Endothelial cell of umbilical vein (primary cell): ENCODE measurements at regions not wholly inside any gene's neighbourhood (a gene's known extent, or its start where the extent isn't known, plus 50 kb on each side); places are given as distances from the start of the nearest gene placed in this dataset.

Experiments used
- BruUV-seq: library from RNA; stranded (reverse); fragments of 400-500 nt; replicated peaks from 2 replicates; lab custom pipeline; 2021; lab: Mats Ljungman, UMichigan
- CTCF ChIA-PET: fragments of 300-600, 350-600 bp; sonication (Branson Sonifier 250); formaldehyde crosslinking; loops from one replicate; lab custom pipeline; 2021; ENCODE audit warnings: antibody characterized with exemption, inconsistent platforms; lab: Charles Lee
- POLR2A ChIA-PET: fragments of 300-600, 350-600 bp; sonication (Branson Sonifier 250); formaldehyde crosslinking; loops from one replicate; lab custom pipeline; 2021; ENCODE audit warnings: antibody characterized with exemption, inconsistent platforms; lab: Charles Lee
- DNase-seq: peaks from one replicate; pipeline ENCODE4 v3.0.0-alpha.2; 2011; ENCODE audit warnings: low read depth, low spot score
- FAIRE-seq: peaks from 2 replicates; lab custom pipeline; 2011; peaks lifted over from hg19 to GRCh38; lab: Jason Lieb, UNC
- H2AFZ ChIP-seq: 2 replicates; pipeline ENCODE4 v1.6.0; 2012; ENCODE audit warnings: low read depth, low read length, control low read depth, inconsistent platforms
- H3K27ac ChIP-seq: 2 replicates; pipeline ENCODE4 v1.5.1; 2011; ENCODE audit warnings: low read depth, mild to moderate bottlenecking, control low read depth, low read length, moderate library complexity; ENCODE audit not compliant: insufficient read depth
- H3K27me3 ChIP-seq, 2 experiments: 2 replicates each; pipeline versions ENCODE4 v1.6.0 to v1.6.1; 2011; ENCODE audit warnings: low read length in 2 of 2, mixed read lengths in 1 of 2; ENCODE audit not compliant: control insufficient read depth in 2 of 2, insufficient read depth in 2 of 2
- H3K36me3 ChIP-seq, 2 experiments: 2 replicates in 1 of 2; 3 replicates in 1 of 2; pipeline ENCODE4 v1.5.1; 2011; ENCODE audit warnings: low read length in 2 of 2, mild to moderate bottlenecking in 1 of 2, moderate library complexity in 1 of 2; ENCODE audit not compliant: control insufficient read depth in 2 of 2, insufficient read depth in 2 of 2; ENCODE audit errors: extremely low read depth in 1 of 2
- H3K4me1 ChIP-seq: 3 replicates; pipeline ENCODE4 v1.5.1; 2011; ENCODE audit warnings: mild to moderate bottlenecking, low read length; ENCODE audit not compliant: control insufficient read depth, insufficient read depth; ENCODE audit errors: extremely low read depth
- H3K4me2 ChIP-seq: 2 replicates; pipeline ENCODE4 v1.6.1; 2011; ENCODE audit warnings: low read length, control low read depth, mixed read lengths; ENCODE audit not compliant: insufficient read depth
- H3K4me3 ChIP-seq, 3 experiments: fragments of 200-600 bp in 1 of 3; sonication (generic), shearing (Covaris generic) in 1 of 3; replicated peaks in 1 of 3; 2 replicates each; pipeline ENCODE4 v1.5.1; 2011 to 2016; ENCODE audit warnings: control low read depth in 3 of 3, low read length in 3 of 3, mild to moderate bottlenecking in 2 of 3, inconsistent platforms in 1 of 3, low read depth in 1 of 3, moderate library complexity in 1 of 3; ENCODE audit not compliant: insufficient read depth in 1 of 3
- H3K79me2 ChIP-seq: 2 replicates; pipeline ENCODE4 v1.6.0; 2012; ENCODE audit warnings: low read length, inconsistent platforms; ENCODE audit not compliant: control insufficient read depth, insufficient read depth
- H3K9ac ChIP-seq: replicated peaks from 2 replicates; pipeline ENCODE3; 2011; ENCODE audit warnings: low read length, control low read depth; ENCODE audit not compliant: insufficient read depth; ENCODE audit errors: extremely low read depth
- H3K9me1 ChIP-seq: replicated peaks from 3 replicates; pipeline ENCODE4 v1.6.0; 2011; ENCODE audit warnings: mild to moderate bottlenecking, low read length; ENCODE audit not compliant: control insufficient read depth, insufficient read depth; ENCODE audit errors: extremely low read depth
- H3K9me3 ChIP-seq: replicated peaks from 2 replicates; pipeline ENCODE4 v1.5.1; 2012; ENCODE audit warnings: low read length, inconsistent platforms; ENCODE audit not compliant: control insufficient read depth, insufficient read depth
- H4K20me1 ChIP-seq: replicated peaks from 2 replicates; pipeline ENCODE3; 2011; ENCODE audit warnings: mild to moderate bottlenecking, low read length; ENCODE audit not compliant: control insufficient read depth, insufficient read depth; ENCODE audit errors: extremely low read depth
- EZH2 ChIP-seq: IDR thresholded peaks from 2 replicates; pipeline ENCODE4 v1.6.1; 2012; ENCODE audit warnings: borderline replicate concordance, low read depth, mild to moderate bottlenecking, moderate library complexity, low read length, inconsistent platforms; ENCODE audit not compliant: severe bottlenecking
- FOS ChIP-seq: IDR thresholded peaks from 2 replicates; pipeline ENCODE4 v1.6.1; 2011; ENCODE audit warnings: mild to moderate bottlenecking, low read length, moderate library complexity, borderline replicate concordance; ENCODE audit not compliant: insufficient read depth
- GATA2 ChIP-seq: IDR thresholded peaks from 2 replicates; pipeline ENCODE4 v1.7.0; 2011; ENCODE audit warnings: low read depth, mild to moderate bottlenecking, moderate library complexity, mixed read lengths, low read length; ENCODE audit not compliant: insufficient read length, insufficient read depth
- POLR2AphosphoS5 ChIP-seq: IDR thresholded peaks from 2 replicates; pipeline ENCODE4 v1.6.1; 2012; ENCODE audit warnings: low read depth, mild to moderate bottlenecking, control low read depth, low read length, moderate library complexity; ENCODE audit not compliant: insufficient read depth
- dilution Hi-C: fragments of 300-500 bp; cut with MboI; formaldehyde crosslinking; loops from one replicate; pipeline ENCODE4 v1.15.0; 2019; ENCODE audit warnings: low sequenced_read_pairs; ENCODE audit not compliant: extremely low pct_ligation_motif_present
- intact Hi-C: fragments of 100-400 bp; cut with micrococcal nuclease; formaldehyde crosslinking; loops from one replicate; pipeline ENCODE4 v1.10.0; 2022
- TF ChIP-seq, protein P1 (sequence below): IDR thresholded peaks from 2 replicates; pipeline ENCODE4 v1.6.1; 2011; ENCODE audit not compliant: insufficient read depth, insufficient read length

- Histone ChIP-seq H3K27me3 (no peaks in the 10 kb centered on the region), H3K9me3 (no peaks in the 10 kb centered on the region), H3K9ac (no peak overlapping the region), H3K4me3 (no peak overlapping the region), H3K4me1 (peaks cover 15% of the 10 kb centered on the region), H3K79me2 (no peaks in the 10 kb centered on the region), H3K4me2 (no peak overlapping the region), H3K27ac (no peak overlapping the region), H3K9me1 (no peaks in the 10 kb centered on the region), H3K36me3 (no peaks in the 10 kb centered on the region), H2AFZ (no peak overlapping the region), H4K20me1 (no peaks in the 10 kb centered on the region)
- no peak for TF ChIP-seq GATA2
- no peak for TF ChIP-seq EZH2
- TF ChIP-seq, protein P1, sequence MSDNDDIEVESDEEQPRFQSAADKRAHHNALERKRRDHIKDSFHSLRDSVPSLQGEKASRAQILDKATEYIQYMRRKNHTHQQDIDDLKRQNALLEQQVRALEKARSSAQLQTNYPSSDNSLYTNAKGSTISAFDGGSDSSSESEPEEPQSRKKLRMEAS: no peak
- no peak for TF ChIP-seq POLR2AphosphoS5
- POLR2A ChIA-PET: no interaction called here
- intact Hi-C loops (no loop called here), dilution Hi-C loops (no loop called here)
- CTCF ChIA-PET: interaction anchor here (1.1 to 1.5 kb wide), 5 partner anchors 15 to 246 kb away, joined by 3 to 5 read pairs (median 4); no protein-coding TSS in a partner anchor
- no peak for DNase-seq
- no peak for FAIRE-seq
- no TSS peak for BruUV-seq
These were observed 238.3 kb upstream of the NCKAP5 start for GRCh38 chr2:133806564-133806963.

GRCh38 chr2:133809485-133809884 is 241.2 kb upstream of the NCKAP5 start:
- DNase-seq: no peak
- dilution Hi-C loops: no loop called here
- H3K4me1 ChIP-seq: peaks cover 40% of the 10 kb centered on the region
- H3K79me2 ChIP-seq: no peaks in the 10 kb centered on the region
- ChIA-PET POLR2A (no interaction called here), CTCF (no interaction called here)
- no peaks in the 10 kb centered on the region for H4K20me1 ChIP-seq
- intact Hi-C loops: no loop called here
- H3K27ac ChIP-seq: no peak overlapping the region
- no peak overlapping the region for H2AFZ ChIP-seq
- no peaks in the 10 kb centered on the region for H3K36me3 ChIP-seq
- H3K9me1 ChIP-seq: no peaks in the 10 kb centered on the region
- no peak for FAIRE-seq
- no TSS peak for BruUV-seq
- H3K4me2 ChIP-seq: no peak overlapping the region
- H3K4me3 ChIP-seq: no peak overlapping the region
- TF ChIP-seq FOS: no peak
- TF ChIP-seq, protein P1: no peak
- H3K9ac ChIP-seq: no peak overlapping the region
- H3K27me3 ChIP-seq: no peaks in the 10 kb centered on the region
- no peaks in the 10 kb centered on the region for H3K9me3 ChIP-seq
